Stimulated activated CD8-positive, alpha-beta memory T cell treated with anti-CD3 and anti-CD28 coated beads, Interleukin-2, amount 100 ng/mL, for 1 hour (primary cell): ENCODE measurements at regions not wholly inside any gene's neighbourhood (a gene's known extent, or its start where the extent isn't known, plus 50 kb on each side); places are given as distances from the start of the nearest gene placed in this dataset.
"Not testable (repeated sequence)": the region's sequence is repeated elsewhere in the genome, so short reads cannot be mapped to it uniquely, and the experiment has no call there.

Experiments
- DNase-seq, 2 donors: peaks; one replicate each; pipeline ENCODE4 v3.0.0-alpha.2; 2020; ENCODE audit warnings: low read depth in 2 of 2

DNA sequence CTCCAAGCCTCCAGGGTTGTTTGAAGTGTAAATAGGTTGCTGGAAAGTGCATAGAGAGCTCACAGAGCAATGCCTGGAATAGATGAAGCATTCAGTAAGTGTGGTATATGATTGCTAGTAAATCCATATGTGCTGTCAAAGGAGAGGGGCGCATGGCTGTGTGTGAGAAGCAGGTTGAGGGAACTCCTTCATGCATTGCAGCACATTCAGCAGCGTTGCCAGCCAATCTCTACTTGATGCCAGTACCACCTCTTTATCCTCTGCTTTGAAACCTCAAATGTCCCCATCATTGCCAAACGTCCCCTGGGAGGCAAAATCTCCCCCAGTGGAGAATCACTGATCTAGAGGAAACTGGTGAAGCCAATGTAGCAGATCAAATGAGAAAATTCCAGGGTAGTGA, 82.7 kb upstream of the RALGAPA2 start:
- DNase-seq: no peak

DNA sequence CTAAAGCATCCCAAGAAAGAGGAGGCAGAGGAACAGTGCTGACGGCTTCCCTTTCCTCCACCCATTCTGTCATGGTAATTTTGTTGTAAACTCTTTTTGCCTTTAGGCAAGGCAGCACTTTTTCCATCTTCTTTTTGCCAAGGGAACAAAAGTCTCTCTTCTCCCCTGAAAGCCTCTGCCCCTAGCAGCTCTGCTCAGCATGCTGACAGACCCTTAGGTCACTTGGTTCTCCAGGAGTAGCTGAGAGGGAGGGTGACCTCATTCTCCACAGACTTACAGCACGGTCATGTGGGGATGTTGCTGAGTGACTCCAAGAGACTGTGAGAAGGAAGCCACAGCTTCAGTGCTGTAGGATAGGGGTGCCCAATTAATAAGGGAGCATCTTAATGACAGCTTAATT, 81.1 kb upstream of the RALGAPA2 start:
- DNase-seq: no peak

- DNase-seq: no peak
Observed at GRCh38 chr20:20791664-20792568, 79.5 kb upstream of the RALGAPA2 start.

- DNase-seq: no peak
Observed at GRCh38 chr20:20788308-20788707, 75.9 kb upstream of the RALGAPA2 start.

- DNase-seq: no peak
Observed at GRCh38 chr20:20786428-20786827, 74.0 kb upstream of the RALGAPA2 start.

GRCh38 chr20:20785226-20785625, 72.8 kb upstream of the RALGAPA2 start:
- no peak for DNase-seq

GRCh38 chr20:20784450-20784849, 72.0 kb upstream of the RALGAPA2 start:
- not testable (repeated sequence) for DNase-seq

- DNase-seq: no peak
Observed at GRCh38 chr20:20783450-20783849, 71.0 kb upstream of the RALGAPA2 start.

- DNase-seq: no peak
Observed at GRCh38 chr20:20782755-20783154, 70.3 kb upstream of the RALGAPA2 start.

GRCh38 chr20:20782231-20782630, 69.8 kb upstream of the RALGAPA2 start:
- no peak for DNase-seq

- no peak for DNase-seq
Observed at GRCh38 chr20:20781029-20781428, 68.6 kb upstream of the RALGAPA2 start.

- DNase-seq: no peak
Observed at GRCh38 chr20:20780127-20780824, 67.8 kb upstream of the RALGAPA2 start.

- no peak for DNase-seq
Observed at GRCh38 chr20:20778676-20779075, 66.2 kb upstream of the RALGAPA2 start.

- DNase-seq: no peak
Observed at GRCh38 chr20:20772497-20773085, 60.1 kb upstream of the RALGAPA2 start.

DNA sequence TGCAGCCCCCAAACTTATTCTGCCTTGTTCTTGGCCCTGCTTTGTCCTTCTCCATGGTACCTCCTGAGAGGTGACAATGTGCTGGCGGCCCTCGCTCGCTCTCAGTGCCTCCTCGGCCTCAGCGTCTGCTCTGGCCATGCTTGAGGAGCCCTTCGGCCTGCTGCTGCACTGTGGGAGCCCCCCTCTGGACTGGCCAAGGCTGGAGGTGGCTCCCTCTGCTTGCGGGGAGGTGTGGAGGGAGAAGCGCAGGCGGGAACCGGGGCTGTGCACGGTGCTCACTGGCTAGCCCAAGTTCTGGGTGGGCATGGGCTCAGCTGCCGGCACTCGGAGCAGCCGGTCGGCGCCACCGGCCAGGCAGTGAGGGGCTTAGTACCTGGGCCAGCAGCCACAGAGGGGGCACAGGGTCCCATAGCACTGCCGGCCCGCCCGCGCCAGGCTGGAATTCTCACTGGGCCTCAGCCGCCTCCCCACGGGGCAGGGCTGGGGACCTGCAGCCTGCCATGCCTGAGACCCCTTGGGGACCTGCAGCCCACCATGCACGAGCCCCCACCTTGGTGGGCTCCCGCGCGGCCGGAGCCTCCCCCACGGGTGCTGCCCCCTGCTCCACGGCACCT, 55.9 kb upstream of the RALGAPA2 start:
- no peak for DNase-seq

- DNase-seq: no peak
Observed at GRCh38 chr20:20765696-20766365, 53.4 kb upstream of the RALGAPA2 start.

DNA sequence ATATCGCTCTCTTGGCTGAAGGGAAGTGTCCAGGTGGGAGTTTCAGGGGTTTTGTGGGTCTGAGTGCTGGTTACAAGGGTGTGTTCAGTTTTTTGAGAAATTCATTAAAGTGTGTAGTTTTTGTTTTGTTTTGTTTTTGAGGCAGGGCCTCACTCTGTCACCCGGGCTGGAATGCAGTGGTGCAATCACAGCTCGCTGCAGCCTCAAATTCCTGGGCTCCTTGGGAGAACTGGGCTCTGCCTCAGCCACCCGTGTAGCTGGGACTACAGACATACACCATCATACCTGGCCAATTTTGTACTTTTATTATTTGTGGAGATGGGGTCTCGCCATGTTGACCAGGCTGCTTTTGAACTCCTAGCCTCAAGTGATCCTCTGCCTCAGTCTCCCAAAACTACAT, 51.2 kb upstream of the RALGAPA2 start:
- no peak for DNase-seq
